OCI-LY7 (cell line): ENCODE measurements at regions not wholly inside any gene's neighbourhood (a gene's known extent, or its start where the extent isn't known, plus 50 kb on each side); places are given as distances from the start of the nearest gene placed in this dataset.

Source experiments
- CTCF ChIP-seq: fragments of 200-600 bp; sonication (generic); conservative IDR thresholded peaks from 2 replicates; pipeline ENCODE4 v1.5.1; 2014; ENCODE audit warnings: mild to moderate bottlenecking, antibody characterized with exemption, low read length, moderate library complexity, mixed read lengths
- EZH2phosphoT487 ChIP-seq: fragments of 200-600 bp; sonication (generic); IDR thresholded peaks from 2 replicates; pipeline ENCODE4 v1.6.1; 2018; ENCODE audit warnings: low read depth, borderline replicate concordance, mild to moderate bottlenecking, mixed run types, antibody characterized with exemption, low read length, moderate library complexity, mixed read lengths

- no peak for TF ChIP-seq CTCF
- no peak for TF ChIP-seq EZH2phosphoT487
These were observed 61.6 kb downstream of the SOX9 start for GRCh38 chr17:72182371-72182873.
